Loucy (cell line): ENCODE measurements at regions not wholly inside any gene's neighbourhood (a gene's known extent, or its start where the extent isn't known, plus 50 kb on each side); places are given as distances from the start of the nearest gene placed in this dataset.

Experiments used
- H2AFZ ChIP-seq: fragments of 200-600 bp; sonication (generic); 2 replicates; pipeline ENCODE4 v1.6.0; 2016; ENCODE audit warnings: antibody characterized with exemption, mild to moderate bottlenecking, low read length, moderate library complexity
- H3F3A ChIP-seq: fragments of 200-600 bp; 2 replicates; pipeline ENCODE4 v1.6.0; 2016; ENCODE audit warnings: antibody characterized with exemption, low read depth, mild to moderate bottlenecking
- H3K27me3 ChIP-seq: fragments of 200-600 bp; sonication (generic); 2 replicates; pipeline ENCODE4 v1.6.1; 2014; ENCODE audit warnings: low read length, mild to moderate bottlenecking; ENCODE audit not compliant: insufficient read depth, poor library complexity, severe bottlenecking
- H3K36me3 ChIP-seq: fragments of 200-600 bp; sonication (generic); 2 replicates; pipeline ENCODE4 v1.6.1; 2016; ENCODE audit warnings: low read length; ENCODE audit not compliant: insufficient read depth
- H3K4me1 ChIP-seq: fragments of 200-600 bp; sonication (generic); 2 replicates; pipeline ENCODE4 v1.5.1; 2014; ENCODE audit warnings: low read length, mild to moderate bottlenecking; ENCODE audit not compliant: insufficient read depth, poor library complexity, severe bottlenecking
- H3K4me2 ChIP-seq: fragments of 200-600 bp; sonication (generic); 2 replicates; pipeline ENCODE4 v1.6.0; 2014; ENCODE audit warnings: antibody characterized with exemption, low read length, low read depth, mild to moderate bottlenecking; ENCODE audit not compliant: poor library complexity, severe bottlenecking
- H3K4me3 ChIP-seq: fragments of 200-600 bp; sonication (generic); 2 replicates; pipeline ENCODE4 v1.5.1; 2014; ENCODE audit warnings: low read length, mild to moderate bottlenecking, mixed read lengths; ENCODE audit not compliant: poor library complexity, severe bottlenecking
- H3K79me2 ChIP-seq: fragments of 200-600 bp; sonication (generic); 2 replicates; pipeline ENCODE4 v1.6.1; 2014; ENCODE audit warnings: low read length; ENCODE audit not compliant: insufficient read depth
- H3K9ac ChIP-seq: fragments of 200-600 bp; sonication (generic); 2 replicates; pipeline ENCODE4 v1.6.0; 2014; ENCODE audit warnings: mild to moderate bottlenecking, low read depth, low read length, moderate library complexity; ENCODE audit not compliant: poor library complexity, severe bottlenecking
- H3K9me2 ChIP-seq: fragments of 200-600 bp; sonication (generic); replicated peaks from 2 replicates; pipeline ENCODE4 v1.6.1; 2016; ENCODE audit warnings: low read depth, low read length, mixed read lengths
- H3K9me3 ChIP-seq: fragments of 200-600 bp; sonication (generic); 2 replicates; pipeline ENCODE4 v1.6.1; 2014; ENCODE audit warnings: mild to moderate bottlenecking, antibody characterized with exemption, low read length, low read depth; ENCODE audit not compliant: insufficient read depth
- H4K20me1 ChIP-seq: fragments of 200-600 bp; sonication (generic); 2 replicates; pipeline ENCODE4 v1.6.0; 2014; ENCODE audit warnings: antibody characterized with exemption, low read length, mild to moderate bottlenecking; ENCODE audit not compliant: insufficient read depth, poor library complexity, severe bottlenecking
- CTCF ChIP-seq: fragments of 200-600 bp; sonication (generic); conservative IDR thresholded peaks from 2 replicates; pipeline ENCODE4 v1.5.1; 2014; ENCODE audit warnings: mild to moderate bottlenecking, antibody characterized with exemption, low read length
- EZH2phosphoT487 ChIP-seq: fragments of 200-600 bp; IDR thresholded peaks from 2 replicates; pipeline ENCODE4 v1.6.1; 2018; ENCODE audit warnings: antibody characterized with exemption, mild to moderate bottlenecking, moderate library complexity, borderline replicate concordance

GRCh38 chr2:223314811-223315210 is 262.8 kb downstream of the KCNE4 start:
- Histone ChIP-seq H3K9me2 (no peaks in the 10 kb centered on the region), H3K36me3 (no peaks in the 10 kb centered on the region), H2AFZ (no peak overlapping the region), H3K9me3 (no peaks in the 10 kb centered on the region), H3K27me3 (no peaks in the 10 kb centered on the region), H3F3A (no peaks in the 10 kb centered on the region), H3K79me2 (no peaks in the 10 kb centered on the region), H4K20me1 (no peaks in the 10 kb centered on the region), H3K9ac (no peak overlapping the region), H3K4me3 (no peak overlapping the region), H3K4me2 (no peak overlapping the region), H3K4me1 (peaks cover 3% of the 10 kb centered on the region)
- TF ChIP-seq EZH2phosphoT487 (no peak), CTCF (no peak)

- Histone ChIP-seq H3K36me3 (no peaks in the 10 kb centered on the region), H3F3A (no peaks in the 10 kb centered on the region), H3K9me3 (no peaks in the 10 kb centered on the region), H3K79me2 (no peaks in the 10 kb centered on the region), H3K4me1 (peaks cover 3% of the 10 kb centered on the region), H3K9ac (no peak overlapping the region), H3K27me3 (no peaks in the 10 kb centered on the region), H3K4me2 (no peak overlapping the region), H3K9me2 (no peaks in the 10 kb centered on the region), H2AFZ (no peak overlapping the region), H3K4me3 (no peak overlapping the region), H4K20me1 (no peaks in the 10 kb centered on the region)
- no peak for TF ChIP-seq EZH2phosphoT487
- TF ChIP-seq CTCF: no peak
These were observed 263.8 kb downstream of the KCNE4 start for GRCh38 chr2:223315813-223316212.

- Histone ChIP-seq H3F3A (no peaks in the 10 kb centered on the region), H2AFZ (no peak overlapping the region), H3K9me2 (no peaks in the 10 kb centered on the region), H3K27me3 (no peaks in the 10 kb centered on the region), H3K79me2 (no peaks in the 10 kb centered on the region), H3K36me3 (no peaks in the 10 kb centered on the region), H3K9ac (no peak overlapping the region), H3K9me3 (no peaks in the 10 kb centered on the region), H3K4me2 (no peak overlapping the region), H4K20me1 (no peaks in the 10 kb centered on the region), H3K4me1 (peaks cover 3% of the 10 kb centered on the region), H3K4me3 (no peak overlapping the region)
- no peak for TF ChIP-seq CTCF
- TF ChIP-seq EZH2phosphoT487: no peak
These were observed 264.4 kb downstream of the KCNE4 start for GRCh38 chr2:223316342-223316741.
